ENCODE measurements at regions not wholly inside any gene's neighbourhood (a gene's known extent, or its start where the extent isn't known, plus 50 kb on each side); places are given as distances from the start of the nearest gene placed in this dataset.
"Not testable (repeated sequence)": the region's sequence is repeated elsewhere in the genome, so short reads cannot be mapped to it uniquely, and the experiment has no call there.

- DNase-seq (ENCODE audit: low read depth in 3 of 3): no peak
Observed at GRCh38 chr3:118637846-118638245, 396.8 kb downstream of the IGSF11 start.

GRCh38 chr3:118641608-118642007, 393.0 kb downstream of the IGSF11 start:
- DNase-seq (ENCODE audit: low read depth in 3 of 3): no peak

GRCh38 chr3:118671192-118671591, 363.5 kb downstream of the IGSF11 start:
- no peak for DNase-seq (ENCODE audit: low read depth in 3 of 3)

- no peak for DNase-seq (ENCODE audit: low read depth in 3 of 3)
Observed at GRCh38 chr3:118675305-118675704, 359.3 kb downstream of the IGSF11 start.

- DNase-seq (ENCODE audit: low read depth in 3 of 3): not testable (repeated sequence)
Observed at GRCh38 chr3:118678663-118679062, 356.0 kb downstream of the IGSF11 start.

- DNase-seq (ENCODE audit: low read depth in 3 of 3): no peak
Observed at GRCh38 chr3:118682921-118683320, 351.7 kb downstream of the IGSF11 start.

- DNase-seq (ENCODE audit: low read depth in 3 of 3): no peak
Observed at GRCh38 chr3:118683636-118684035, 351.0 kb downstream of the IGSF11 start.

GRCh38 chr3:118688396-118688884, 346.2 kb downstream of the IGSF11 start:
- no peak for DNase-seq (ENCODE audit: low read depth in 3 of 3)

- DNase-seq (ENCODE audit: low read depth in 3 of 3): no peak
Observed at GRCh38 chr3:118692416-118692815, 342.2 kb downstream of the IGSF11 start.

- DNase-seq (ENCODE audit: low read depth in 3 of 3): no peak
Observed at GRCh38 chr3:118705487-118706219, 329.0 kb downstream of the IGSF11 start.

GRCh38 chr3:118707991-118708390, 326.7 kb downstream of the IGSF11 start:
- no peak for DNase-seq (ENCODE audit: low read depth in 3 of 3)

GRCh38 chr3:118710532-118710931, 324.1 kb downstream of the IGSF11 start:
- no peak for DNase-seq (ENCODE audit: low read depth in 3 of 3)

GRCh38 chr3:118713502-118714207, 321.0 kb downstream of the IGSF11 start:
- DNase-seq (ENCODE audit: low read depth in 3 of 3): no peak

- no peak for DNase-seq (ENCODE audit: low read depth in 3 of 3)
Observed at GRCh38 chr3:118714800-118715199, 319.8 kb downstream of the IGSF11 start.

GRCh38 chr3:118729546-118729945, 305.1 kb downstream of the IGSF11 start:
- DNase-seq (ENCODE audit: low read depth in 3 of 3): no peak

GRCh38 chr3:118734664-118735063, 300.0 kb downstream of the IGSF11 start:
- no peak for DNase-seq (ENCODE audit: low read depth in 3 of 3)

GRCh38 chr3:118736107-118736506, 298.5 kb downstream of the IGSF11 start:
- DNase-seq (ENCODE audit: low read depth in 3 of 3): no peak

GRCh38 chr3:118740722-118741290, 293.8 kb downstream of the IGSF11 start:
- no peak for DNase-seq (ENCODE audit: low read depth in 3 of 3)

- no peak for DNase-seq (ENCODE audit: low read depth in 3 of 3)
Observed at GRCh38 chr3:118742760-118743159, 291.9 kb downstream of the IGSF11 start.

- no peak for DNase-seq (ENCODE audit: low read depth in 3 of 3)
Observed at GRCh38 chr3:118744186-118744585, 290.5 kb downstream of the IGSF11 start.

- no peak for DNase-seq (ENCODE audit: low read depth in 3 of 3)
Observed at GRCh38 chr3:118754406-118755252, 280.0 kb downstream of the IGSF11 start.

- DNase-seq (ENCODE audit: low read depth in 3 of 3): no peak
Observed at GRCh38 chr3:118755253-118755801, 279.3 kb downstream of the IGSF11 start.
